ENCODE measurements at regions not wholly inside any gene's neighbourhood (a gene's known extent, or its start where the extent isn't known, plus 50 kb on each side); places are given as distances from the start of the nearest gene placed in this dataset.

DNA sequence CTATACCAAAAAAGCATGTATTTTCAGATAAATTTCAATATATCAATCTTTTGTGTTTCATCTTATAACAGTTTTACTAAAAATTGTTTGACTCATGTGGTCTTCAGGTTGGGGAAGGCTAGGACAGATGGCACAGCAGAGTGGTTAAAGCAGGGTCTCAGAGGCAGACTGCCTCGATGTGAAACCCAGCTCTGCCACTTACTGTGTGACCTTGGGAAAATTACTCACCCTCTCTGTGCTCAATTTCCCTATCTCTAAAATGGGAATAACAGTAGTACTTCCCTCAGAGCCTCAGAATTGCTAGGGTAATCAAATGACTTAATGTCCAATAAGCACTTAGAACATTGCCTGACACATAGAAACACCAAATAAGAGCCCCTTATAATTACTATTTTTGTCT lies 262.1 kb upstream of the FMN2 start:
- Histone ChIP-seq H3K4me1 (ENCODE audit: control insufficient read depth, extremely low read depth, insufficient read depth, low read length) (no peaks in the 10 kb centered on the region), H3K9me1 (ENCODE audit: control insufficient read depth, extremely low read depth, insufficient read depth, low read length) (no peaks in the 10 kb centered on the region), H3K9ac (ENCODE audit: control insufficient read depth, extremely low read depth, insufficient read depth, low read length) (no peak overlapping the region), H3K4me3 (ENCODE audit: control insufficient read depth in 2 of 3, extremely low read depth in 1 of 3, insufficient read depth in 2 of 3, low read depth in 1 of 3, low read length in 3 of 3) (no peak overlapping the region), H3K36me3 (ENCODE audit: control insufficient read depth in 2 of 2, extremely low read depth in 1 of 2, insufficient read depth in 2 of 2, low read length in 2 of 2) (no peaks in the 10 kb centered on the region), H4K20me1 (ENCODE audit: control insufficient read depth, extremely low read depth, insufficient read depth, low read length) (no peaks in the 10 kb centered on the region), H3K9me3 (ENCODE audit: control insufficient read depth, low read depth, low read length) (peaks cover 2% of the 10 kb centered on the region), H3K27ac (ENCODE audit: control insufficient read depth, insufficient read depth, low read length) (no peak overlapping the region), H3K4me2 (ENCODE audit: control insufficient read depth, extremely low read depth, insufficient read depth, low read depth, low read length) (no peak overlapping the region), H3K27me3 (ENCODE audit: control insufficient read depth, extremely low read depth, insufficient read depth, low read length) (no peaks in the 10 kb centered on the region), H2AFZ (ENCODE audit: control insufficient read depth, low read length) (no peak overlapping the region), H3K79me2 (ENCODE audit: control insufficient read depth, insufficient read depth, low read length) (no peaks in the 10 kb centered on the region)
- TF ChIP-seq, protein P1, sequence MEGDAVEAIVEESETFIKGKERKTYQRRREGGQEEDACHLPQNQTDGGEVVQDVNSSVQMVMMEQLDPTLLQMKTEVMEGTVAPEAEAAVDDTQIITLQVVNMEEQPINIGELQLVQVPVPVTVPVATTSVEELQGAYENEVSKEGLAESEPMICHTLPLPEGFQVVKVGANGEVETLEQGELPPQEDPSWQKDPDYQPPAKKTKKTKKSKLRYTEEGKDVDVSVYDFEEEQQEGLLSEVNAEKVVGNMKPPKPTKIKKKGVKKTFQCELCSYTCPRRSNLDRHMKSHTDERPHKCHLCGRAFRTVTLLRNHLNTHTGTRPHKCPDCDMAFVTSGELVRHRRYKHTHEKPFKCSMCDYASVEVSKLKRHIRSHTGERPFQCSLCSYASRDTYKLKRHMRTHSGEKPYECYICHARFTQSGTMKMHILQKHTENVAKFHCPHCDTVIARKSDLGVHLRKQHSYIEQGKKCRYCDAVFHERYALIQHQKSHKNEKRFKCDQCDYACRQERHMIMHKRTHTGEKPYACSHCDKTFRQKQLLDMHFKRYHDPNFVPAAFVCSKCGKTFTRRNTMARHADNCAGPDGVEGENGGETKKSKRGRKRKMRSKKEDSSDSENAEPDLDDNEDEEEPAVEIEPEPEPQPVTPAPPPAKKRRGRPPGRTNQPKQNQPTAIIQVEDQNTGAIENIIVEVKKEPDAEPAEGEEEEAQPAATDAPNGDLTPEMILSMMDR (optimal IDR thresholded peaks at IDR 0.05 in 1 of 3, IDR thresholded peaks at IDR 0.05 in 1 of 3, conservative IDR thresholded peaks at IDR 0.05 in 1 of 3; ENCODE audit: extremely low read depth in 1 of 3, insufficient read depth in 2 of 3, low read length in 3 of 3), result no peak
- no peak for TF ChIP-seq EZH2 (IDR thresholded peaks at IDR 0.05; ENCODE audit: low read length)
- FAIRE-seq, result no peak
- no peak for DNase-seq (ENCODE audit: low read depth, low spot score)
- dilution Hi-C loops (cut with MboI; ENCODE audit: extremely low pct_ligation_motif_present, low sequenced_read_pairs), result no loop called here

DNA sequence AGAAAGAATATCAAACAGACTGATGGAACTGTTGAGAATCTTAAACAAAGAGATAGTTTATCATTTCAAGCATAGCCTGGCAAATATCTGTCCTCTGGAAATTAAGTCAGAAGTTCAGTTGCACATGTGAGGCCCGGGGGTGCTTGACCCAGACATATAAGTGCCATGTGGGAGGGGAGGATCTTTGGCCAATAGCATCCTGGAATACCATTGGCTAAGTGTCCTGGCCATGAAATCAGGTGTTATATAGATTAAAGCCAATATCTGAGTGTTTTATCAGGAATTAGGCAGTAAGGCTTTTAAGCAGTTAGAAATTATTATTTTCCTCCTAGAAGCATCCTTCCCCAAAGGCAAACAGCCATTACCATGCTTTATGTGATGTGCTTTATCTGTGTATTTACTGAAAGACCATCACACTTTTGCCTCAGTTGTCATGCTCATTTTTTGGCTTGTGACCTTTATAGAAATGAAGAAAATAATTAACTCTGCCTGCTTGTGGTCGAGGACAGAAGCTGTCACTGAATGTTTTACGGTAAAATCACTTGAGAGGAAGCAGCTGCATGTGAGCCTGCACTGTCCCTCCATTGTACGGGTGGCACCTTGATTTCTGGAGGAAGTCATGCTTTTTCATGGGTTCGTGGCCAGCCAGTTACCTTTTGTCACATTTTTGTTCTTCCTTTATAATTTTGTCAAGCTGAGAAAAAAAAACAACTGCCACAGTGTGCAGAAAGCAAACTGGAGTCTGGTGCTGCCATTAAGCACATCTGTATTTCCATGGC lies 259.9 kb upstream of the FMN2 start:
- Histone ChIP-seq H3K9ac (ENCODE audit: control insufficient read depth, extremely low read depth, insufficient read depth, low read length) (no peak overlapping the region), H3K36me3 (ENCODE audit: control insufficient read depth in 2 of 2, extremely low read depth in 1 of 2, insufficient read depth in 2 of 2, low read length in 2 of 2) (no peaks in the 10 kb centered on the region), H3K27me3 (ENCODE audit: control insufficient read depth, extremely low read depth, insufficient read depth, low read length) (no peaks in the 10 kb centered on the region), H3K4me1 (ENCODE audit: control insufficient read depth, extremely low read depth, insufficient read depth, low read length) (no peaks in the 10 kb centered on the region), H3K9me1 (ENCODE audit: control insufficient read depth, extremely low read depth, insufficient read depth, low read length) (no peaks in the 10 kb centered on the region), H3K79me2 (ENCODE audit: control insufficient read depth, insufficient read depth, low read length) (no peaks in the 10 kb centered on the region), H3K4me3 (ENCODE audit: control insufficient read depth in 2 of 3, extremely low read depth in 1 of 3, insufficient read depth in 2 of 3, low read depth in 1 of 3, low read length in 3 of 3) (no peak overlapping the region), H2AFZ (ENCODE audit: control insufficient read depth, low read length) (no peak overlapping the region), H3K27ac (ENCODE audit: control insufficient read depth, insufficient read depth, low read length) (no peak overlapping the region), H3K9me3 (ENCODE audit: control insufficient read depth, low read depth, low read length) (no peaks in the 10 kb centered on the region), H3K4me2 (ENCODE audit: control insufficient read depth, extremely low read depth, insufficient read depth, low read depth, low read length) (no peak overlapping the region), H4K20me1 (ENCODE audit: control insufficient read depth, extremely low read depth, insufficient read depth, low read length) (no peaks in the 10 kb centered on the region)
- dilution Hi-C loops (cut with MboI; ENCODE audit: extremely low pct_ligation_motif_present, low sequenced_read_pairs), result no loop called here
- TF ChIP-seq EZH2 (IDR thresholded peaks at IDR 0.05; ENCODE audit: low read length), result no peak
- TF ChIP-seq, protein P1 (optimal IDR thresholded peaks at IDR 0.05 in 1 of 3, IDR thresholded peaks at IDR 0.05 in 1 of 3, conservative IDR thresholded peaks at IDR 0.05 in 1 of 3; ENCODE audit: extremely low read depth in 1 of 3, insufficient read depth in 2 of 3, low read length in 3 of 3), result no peak
- no peak for DNase-seq (ENCODE audit: low read depth, low spot score)
- FAIRE-seq, result no peak

Measured in keratinocyte (primary cell).